ENCODE measurements at regions not wholly inside any gene's neighbourhood (a gene's known extent, or its start where the extent isn't known, plus 50 kb on each side); places are given as distances from the start of the nearest gene placed in this dataset.

DNA sequence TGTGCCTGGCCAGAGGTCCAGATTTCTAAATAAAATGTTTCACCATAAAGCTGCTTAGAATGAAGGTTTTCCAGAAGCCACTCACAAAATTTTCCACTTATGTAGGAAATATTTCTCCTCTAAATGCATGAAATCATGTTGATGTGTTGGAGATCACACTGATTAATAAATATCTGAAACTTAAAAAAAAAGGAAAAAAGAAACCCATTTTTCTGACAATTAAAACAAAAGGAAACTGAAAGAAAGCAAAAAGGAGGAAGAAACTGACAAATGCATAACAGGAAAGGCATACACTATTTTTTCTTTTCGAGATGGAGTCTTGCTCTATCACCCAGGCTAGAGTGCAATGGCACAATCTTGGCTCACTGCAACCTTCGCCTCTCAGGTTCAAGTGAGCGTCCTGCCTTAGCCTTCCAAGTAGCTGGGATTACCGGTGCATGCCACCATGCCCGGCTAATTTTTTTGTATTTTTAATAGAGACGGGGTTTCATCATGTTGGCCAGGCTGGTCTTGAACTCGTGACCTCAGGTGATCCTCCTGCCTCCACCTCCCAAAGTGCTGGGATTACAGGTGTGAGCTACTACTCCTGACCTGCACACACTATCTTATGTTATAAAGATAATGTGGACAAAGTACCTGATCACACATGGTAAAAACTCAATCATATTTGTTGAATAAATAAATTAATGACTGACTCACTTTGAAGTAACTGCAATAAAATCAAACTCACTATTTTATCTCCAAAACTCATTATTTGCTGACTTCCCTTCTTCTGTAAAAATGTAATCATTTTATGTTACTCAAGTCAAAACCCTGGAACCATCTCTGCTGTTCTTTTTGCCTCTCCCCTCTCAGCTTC lies 149.8 kb upstream of the NR5A2 start:
- Histone ChIP-seq H3K36me3 (no peaks in the 10 kb centered on the region), H3K27ac (no peak overlapping the region), H3K9me3 (no peaks in the 10 kb centered on the region), H3K4me3 (no peak overlapping the region), H3K27me3 (no peaks in the 10 kb centered on the region), H3K4me1 (no peaks in the 10 kb centered on the region)
- DNase-seq (no peak), ATAC-seq (no peak)
- intact Hi-C loops (cut with DNase I; ENCODE audit: low total_unique reads) (no loop called here), in situ Hi-C loops (cut with MboI; ENCODE audit: low sequenced_read_pairs in 4 of 4) (no loop called here)
- no peak for TF ChIP-seq POLR2A (IDR thresholded peaks at IDR 0.05)
- TF ChIP-seq, protein P1, sequence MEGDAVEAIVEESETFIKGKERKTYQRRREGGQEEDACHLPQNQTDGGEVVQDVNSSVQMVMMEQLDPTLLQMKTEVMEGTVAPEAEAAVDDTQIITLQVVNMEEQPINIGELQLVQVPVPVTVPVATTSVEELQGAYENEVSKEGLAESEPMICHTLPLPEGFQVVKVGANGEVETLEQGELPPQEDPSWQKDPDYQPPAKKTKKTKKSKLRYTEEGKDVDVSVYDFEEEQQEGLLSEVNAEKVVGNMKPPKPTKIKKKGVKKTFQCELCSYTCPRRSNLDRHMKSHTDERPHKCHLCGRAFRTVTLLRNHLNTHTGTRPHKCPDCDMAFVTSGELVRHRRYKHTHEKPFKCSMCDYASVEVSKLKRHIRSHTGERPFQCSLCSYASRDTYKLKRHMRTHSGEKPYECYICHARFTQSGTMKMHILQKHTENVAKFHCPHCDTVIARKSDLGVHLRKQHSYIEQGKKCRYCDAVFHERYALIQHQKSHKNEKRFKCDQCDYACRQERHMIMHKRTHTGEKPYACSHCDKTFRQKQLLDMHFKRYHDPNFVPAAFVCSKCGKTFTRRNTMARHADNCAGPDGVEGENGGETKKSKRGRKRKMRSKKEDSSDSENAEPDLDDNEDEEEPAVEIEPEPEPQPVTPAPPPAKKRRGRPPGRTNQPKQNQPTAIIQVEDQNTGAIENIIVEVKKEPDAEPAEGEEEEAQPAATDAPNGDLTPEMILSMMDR (IDR thresholded peaks at IDR 0.05 in 4 of 5, conservative IDR thresholded peaks at IDR 0.05 in 1 of 5): no peak

DNA sequence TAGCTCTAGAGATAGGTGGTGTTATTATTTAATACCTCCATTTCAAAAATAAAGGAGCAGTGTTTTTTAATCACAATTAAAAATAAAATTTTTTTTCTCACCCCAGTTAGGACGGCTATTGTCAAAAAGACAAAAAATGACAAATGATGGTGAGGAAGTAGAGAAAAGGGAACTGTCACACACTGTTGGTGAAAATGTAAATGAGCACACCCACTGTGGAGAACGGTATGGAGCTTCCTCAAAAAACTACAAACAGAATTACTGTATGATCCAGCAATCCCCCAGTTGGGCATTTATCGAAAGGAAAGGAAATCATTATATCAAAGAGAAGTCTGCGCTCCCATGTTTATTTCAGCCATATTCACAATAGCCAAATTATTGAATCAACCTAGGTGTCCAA lies 148.7 kb upstream of the NR5A2 start:
- Histone ChIP-seq H3K4me1 (no peaks in the 10 kb centered on the region), H3K36me3 (no peaks in the 10 kb centered on the region), H3K9me3 (no peaks in the 10 kb centered on the region), H3K27me3 (no peaks in the 10 kb centered on the region), H3K4me3 (no peak overlapping the region), H3K27ac (no peak overlapping the region)
- TF ChIP-seq, protein P1 (IDR thresholded peaks at IDR 0.05 in 4 of 5, conservative IDR thresholded peaks at IDR 0.05 in 1 of 5): no peak
- TF ChIP-seq POLR2A (IDR thresholded peaks at IDR 0.05): no peak
- DNase-seq (no peak), ATAC-seq (no peak)
- intact Hi-C loops (cut with DNase I; ENCODE audit: low total_unique reads): no loop called here
- in situ Hi-C loops (cut with MboI; ENCODE audit: low sequenced_read_pairs in 4 of 4): no loop called here

DNA sequence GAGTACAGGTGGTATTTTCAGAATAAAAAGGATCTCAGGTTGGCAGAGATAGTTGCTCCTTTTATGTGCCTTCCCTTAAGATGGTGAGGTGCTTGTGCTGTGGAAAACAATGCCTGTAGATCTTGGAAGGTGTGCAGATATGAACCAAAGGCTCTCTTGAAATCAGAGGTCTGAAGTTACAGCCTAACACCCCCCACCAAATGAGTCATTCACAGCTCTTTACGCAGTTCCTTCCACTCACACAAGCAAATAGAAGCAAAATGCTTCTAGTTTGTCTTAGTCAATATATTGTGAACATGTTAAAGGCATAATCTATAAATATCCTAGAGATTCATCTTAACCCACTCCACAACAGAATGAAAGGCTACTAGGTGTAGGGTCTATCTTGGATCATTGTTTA lies 128.9 kb upstream of the NR5A2 start:
- in situ Hi-C loops (cut with MboI; ENCODE audit: low sequenced_read_pairs in 4 of 4): no loop called here
- Histone ChIP-seq H3K4me1 (no peaks in the 10 kb centered on the region), H3K36me3 (no peaks in the 10 kb centered on the region), H3K4me3 (no peak overlapping the region), H3K9me3 (no peaks in the 10 kb centered on the region), H3K27ac (no peak overlapping the region), H3K27me3 (no peaks in the 10 kb centered on the region)
- no peak for DNase-seq
- intact Hi-C loops (cut with DNase I; ENCODE audit: low total_unique reads): no loop called here
- ATAC-seq: no peak
- TF ChIP-seq, protein P1 (IDR thresholded peaks at IDR 0.05 in 4 of 5, conservative IDR thresholded peaks at IDR 0.05 in 1 of 5): no peak
- TF ChIP-seq POLR2A (IDR thresholded peaks at IDR 0.05): no peak

DNA sequence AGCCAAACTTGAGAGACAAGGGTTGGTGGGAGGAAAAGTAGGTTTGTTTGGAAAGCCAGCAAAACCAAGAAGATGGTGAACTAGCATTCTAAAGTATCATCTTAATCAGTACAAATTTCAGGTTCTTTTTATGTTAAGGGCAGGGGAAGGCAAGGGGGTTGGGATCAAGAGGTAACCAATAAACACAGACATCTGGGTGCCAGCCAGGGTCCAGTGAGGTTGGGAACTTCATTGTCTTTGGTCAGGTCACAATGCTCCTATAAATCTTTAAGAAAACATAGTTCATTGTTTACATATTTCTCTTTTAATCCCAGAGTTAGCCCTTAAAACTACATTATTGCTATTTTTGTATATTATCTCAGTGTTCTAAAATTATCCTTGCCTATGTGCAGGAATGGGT lies 126.2 kb upstream of the NR5A2 start:
- in situ Hi-C loops (cut with MboI; ENCODE audit: low sequenced_read_pairs in 4 of 4) (no loop called here), intact Hi-C loops (cut with DNase I; ENCODE audit: low total_unique reads) (no loop called here)
- Histone ChIP-seq H3K4me3 (no peak overlapping the region), H3K4me1 (no peaks in the 10 kb centered on the region), H3K27ac (no peak overlapping the region), H3K27me3 (no peaks in the 10 kb centered on the region), H3K9me3 (no peaks in the 10 kb centered on the region), H3K36me3 (no peaks in the 10 kb centered on the region)
- DNase-seq (no peak), ATAC-seq (no peak)
- TF ChIP-seq, protein P1 (IDR thresholded peaks at IDR 0.05 in 4 of 5, conservative IDR thresholded peaks at IDR 0.05 in 1 of 5): no peak
- TF ChIP-seq POLR2A (IDR thresholded peaks at IDR 0.05): no peak

All from gastrocnemius medialis (tissue), 4 donors.